ENCODE measurements at regions not wholly inside any gene's neighbourhood (a gene's known extent, or its start where the extent isn't known, plus 50 kb on each side); places are given as distances from the start of the nearest gene placed in this dataset.

GRCh38 chr1:219529116-219529515 lies 83.8 kb downstream of the ZC3H11B start:
- ATAC-seq: no peak

GRCh38 chr1:219528633-219529032 lies 84.3 kb downstream of the ZC3H11B start:
- H3K4me3 ChIP-seq: no peak overlapping the region
- no peak for DNase-seq
- H3K27me3 ChIP-seq: no peaks in the 10 kb centered on the region
- TF ChIP-seq CTCF (IDR thresholded peaks at IDR 0.05 in 4 of 5, conservative IDR thresholded peaks at IDR 0.05 in 1 of 5) (no peak), POLR2A (IDR thresholded peaks at IDR 0.05) (no peak)
- no peak for ATAC-seq
- no peaks in the 10 kb centered on the region for H3K36me3 ChIP-seq
- in situ Hi-C loops (cut with MboI; ENCODE audit: low sequenced_read_pairs in 4 of 4): no loop called here
- intact Hi-C loops (cut with DNase I; ENCODE audit: low total_unique reads): no loop called here
- H3K4me1 ChIP-seq: no peaks in the 10 kb centered on the region
- H3K27ac ChIP-seq: no peak overlapping the region
- no peaks in the 10 kb centered on the region for H3K9me3 ChIP-seq

More at GRCh38 chr1:219529116-219529515, 83.8 kb downstream of the ZC3H11B start:
- no peak for TF ChIP-seq POLR2A (IDR thresholded peaks at IDR 0.05)
- no peak for TF ChIP-seq CTCF (IDR thresholded peaks at IDR 0.05 in 4 of 5, conservative IDR thresholded peaks at IDR 0.05 in 1 of 5)
- Histone ChIP-seq H3K36me3 (no peaks in the 10 kb centered on the region), H3K27me3 (no peaks in the 10 kb centered on the region), H3K9me3 (no peaks in the 10 kb centered on the region), H3K4me1 (no peaks in the 10 kb centered on the region), H3K27ac (no peak overlapping the region), H3K4me3 (no peak overlapping the region)
- no peak for DNase-seq
- intact Hi-C loops (cut with DNase I; ENCODE audit: low total_unique reads): no loop called here
- in situ Hi-C loops (cut with MboI; ENCODE audit: low sequenced_read_pairs in 4 of 4): no loop called here

GRCh38 chr1:219527994-219528393 lies 84.9 kb downstream of the ZC3H11B start:
- intact Hi-C loops (cut with DNase I; ENCODE audit: low total_unique reads) (no loop called here), in situ Hi-C loops (cut with MboI; ENCODE audit: low sequenced_read_pairs in 4 of 4) (no loop called here)
- Histone ChIP-seq H3K4me1 (no peaks in the 10 kb centered on the region), H3K4me3 (no peak overlapping the region), H3K27ac (no peak overlapping the region), H3K27me3 (no peaks in the 10 kb centered on the region), H3K9me3 (no peaks in the 10 kb centered on the region), H3K36me3 (no peaks in the 10 kb centered on the region)
- DNase-seq (no peak), ATAC-seq (no peak)
- TF ChIP-seq POLR2A (IDR thresholded peaks at IDR 0.05) (no peak), CTCF (IDR thresholded peaks at IDR 0.05 in 4 of 5, conservative IDR thresholded peaks at IDR 0.05 in 1 of 5) (no peak)

- no peaks in the 10 kb centered on the region for H3K27me3 ChIP-seq
- in situ Hi-C loops (cut with MboI; ENCODE audit: low sequenced_read_pairs in 4 of 4): no loop called here
- H3K36me3 ChIP-seq: no peaks in the 10 kb centered on the region
- no peak overlapping the region for H3K4me3 ChIP-seq
- DNase-seq (no peak), ATAC-seq (no peak)
- no peak overlapping the region for H3K27ac ChIP-seq
- no peaks in the 10 kb centered on the region for H3K4me1 ChIP-seq
- intact Hi-C loops (cut with DNase I; ENCODE audit: low total_unique reads): no loop called here
- TF ChIP-seq POLR2A (IDR thresholded peaks at IDR 0.05) (no peak), CTCF (IDR thresholded peaks at IDR 0.05 in 4 of 5, conservative IDR thresholded peaks at IDR 0.05 in 1 of 5) (no peak)
- H3K9me3 ChIP-seq: no peaks in the 10 kb centered on the region
Measured at GRCh38 chr1:219526074-219526473, 86.8 kb downstream of the ZC3H11B start.

GRCh38 chr1:219523411-219523810 lies 89.5 kb downstream of the ZC3H11B start:
- Histone ChIP-seq H3K4me1 (no peaks in the 10 kb centered on the region), H3K9me3 (no peaks in the 10 kb centered on the region), H3K36me3 (no peaks in the 10 kb centered on the region), H3K27me3 (no peaks in the 10 kb centered on the region), H3K4me3 (no peak overlapping the region), H3K27ac (no peak overlapping the region)
- in situ Hi-C loops (cut with MboI; ENCODE audit: low sequenced_read_pairs in 4 of 4) (no loop called here), intact Hi-C loops (cut with DNase I; ENCODE audit: low total_unique reads) (no loop called here)
- DNase-seq (no peak), ATAC-seq (no peak)
- no peak for TF ChIP-seq POLR2A (IDR thresholded peaks at IDR 0.05)
- no peak for TF ChIP-seq CTCF (IDR thresholded peaks at IDR 0.05 in 4 of 5, conservative IDR thresholded peaks at IDR 0.05 in 1 of 5)
